ENCODE measurements at regions not wholly inside any gene's neighbourhood (a gene's known extent, or its start where the extent isn't known, plus 50 kb on each side); places are given as distances from the start of the nearest gene placed in this dataset.

DNA sequence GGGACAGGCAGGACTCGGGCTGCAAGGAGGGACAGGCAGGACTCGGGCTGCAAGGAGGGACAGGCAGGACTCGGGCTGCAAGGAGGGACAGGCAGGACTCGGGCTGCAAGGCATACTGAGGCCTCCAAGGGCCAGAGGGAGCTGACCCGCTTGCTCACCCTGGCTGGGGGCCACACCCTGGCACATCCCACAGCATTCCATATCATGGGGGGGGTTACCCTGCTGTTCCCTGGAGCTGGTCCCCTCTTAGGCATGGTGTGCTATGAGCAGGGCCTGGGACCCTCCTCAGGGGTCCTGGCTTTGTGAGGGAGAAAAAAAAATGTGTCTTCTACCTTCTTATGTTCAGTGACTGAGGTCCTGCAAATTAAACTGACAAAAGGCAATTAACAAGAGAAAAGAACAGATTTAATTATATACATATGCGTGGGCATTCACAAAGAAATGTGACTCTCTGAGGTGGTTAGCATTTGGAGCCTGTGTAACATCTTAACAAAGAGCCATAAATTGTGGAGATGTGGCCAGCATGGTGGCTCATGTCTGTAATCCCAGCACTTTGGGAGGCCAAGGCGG is 97.6 kb upstream of the ALDH1A3 start:
- Histone ChIP-seq H3K4me2 (ENCODE audit: insufficient read depth in 1 of 2, low read depth in 2 of 2, low read length in 2 of 2) (no peak overlapping the region), H2BK5ac (ENCODE audit: low read depth, low read length) (peak overlapping the region; percentile 71; the same call in 1 of the 2 replicates), H3K27ac (ENCODE audit: low read depth, low read length) (no peak overlapping the region), H3K18ac (ENCODE audit: extremely low read depth, low read length) (no peak overlapping the region), H2BK15ac (ENCODE audit: low read length) (no peak overlapping the region), H3K36me3 (ENCODE audit: control insufficient read depth in 2 of 4, insufficient read depth in 4 of 4, low read length in 3 of 4) (no peaks in the 10 kb centered on the region), H2AFZ (ENCODE audit: low read length) (no peak overlapping the region), H3K14ac (ENCODE audit: insufficient read length) (no peak overlapping the region), H2AK5ac (ENCODE audit: low read depth, low read length) (no peak overlapping the region), H3K4me1 (replicated peaks in 1 of 4; ENCODE audit: control insufficient read depth in 3 of 4, insufficient read depth in 4 of 4, low read length in 3 of 4) (peaks cover 0 to 6% (median 3%) of the 10 kb centered on the region in 4 experiments; a peak in 1 of 7 replicates), H4K8ac (ENCODE audit: extremely low read depth, insufficient read depth, low read length) (no peak overlapping the region), H3K9ac (replicated peaks in 1 of 4; ENCODE audit: extremely low read depth in 1 of 4, low read depth in 3 of 4, low read length in 3 of 4) (no peak overlapping the region), H3K79me1 (ENCODE audit: low read depth, low read length) (no peaks in the 10 kb centered on the region), H4K91ac (replicated peaks; ENCODE audit: insufficient read length, low read length) (peak overlapping the region; percentile 92), H3K56ac (replicated peaks; ENCODE audit: insufficient read length, low read depth, low read length) (no peak overlapping the region), H3K23me2 (ENCODE audit: low read depth, low read length) (peaks cover 5% of the 10 kb centered on the region; the same call in 1 of the 2 replicates), H2BK12ac (ENCODE audit: low read depth, low read length) (no peak overlapping the region), H3K79me2 (ENCODE audit: control insufficient read depth in 1 of 2, insufficient read depth in 2 of 2, low read length in 2 of 2) (no peaks in the 10 kb centered on the region), H3K27me3 (replicated peaks in 1 of 4; ENCODE audit: control insufficient read depth in 3 of 4, extremely low read depth in 1 of 4, insufficient read depth in 3 of 4, low read length in 3 of 4) (no peaks in the 10 kb centered on the region), H3K23ac (ENCODE audit: insufficient read length) (no peak overlapping the region), H3K4ac (replicated peaks; ENCODE audit: insufficient read length, low read depth, low read length) (no peak overlapping the region), H3K4me3 (ENCODE audit: extremely low read depth in 1 of 4, insufficient read depth in 2 of 4, low read depth in 3 of 4, low read length in 4 of 4) (no peak overlapping the region), H4K5ac (ENCODE audit: insufficient read length, low read depth, low read length) (no peak overlapping the region), H2BK120ac (replicated peaks; ENCODE audit: low read depth, low read length) (no peak overlapping the region), H3K9me3 (ENCODE audit: insufficient read depth in 2 of 2, low read depth in 1 of 2, low read length in 1 of 2) (no peaks in the 10 kb centered on the region; a peak in 1 of 4 replicates), H2BK20ac (ENCODE audit: low read length) (no peak overlapping the region; the same call in 1 of the 2 replicates), H4K20me1 (replicated peaks in 1 of 2; ENCODE audit: control insufficient read depth in 1 of 2, insufficient read depth in 2 of 2, low read length in 2 of 2) (peaks cover 0 to 4% of the 10 kb centered on the region in 2 experiments)
- POLR2A ChIA-PET (ENCODE audit: partially characterized antibody): interaction anchor here (0.6 kb wide), 1 partner anchor 723 kb away, joined by 4 read pairs; no protein-coding TSS in a partner anchor
- 86% methylated on average over 6 of the region's 7 CpGs; no CpG with 5 or more reads in 1 of the 2 experiments for WGBS, 2 experiments (ENCODE audit: extremely low coverage in 1 of 2, insufficient coverage in 1 of 2, insufficient read length in 1 of 2, insufficient replicate concordance in 2 of 2, low coverage in 1 of 2, low lambda C conversion rate in 2 of 2, missing lambda C conversion rate in 1 of 2)
- CTCF ChIA-PET (ENCODE audit: partially characterized antibody): no interaction called here
- peak in 1 of 2 experiments; percentile 17 for DNase-seq (ENCODE audit: low read depth in 1 of 2, low spot score in 2 of 2)
- FAIRE-seq: no peak
- peak; percentile 56 for TF ChIP-seq NANOG (IDR thresholded peaks at IDR 0.05; ENCODE audit: insufficient read depth, low read depth, low read length, poor library complexity, severe bottlenecking)
- TF ChIP-seq GTF2F1 (IDR thresholded peaks at IDR 0.05; ENCODE audit: borderline replicate concordance, low read depth, low read length): no peak
- TF ChIP-seq POU5F1 (IDR thresholded peaks at IDR 0.05; ENCODE audit: low read depth, low read length): peak; percentile 49; the same call in 1 of the 2 replicates
- TF ChIP-seq, protein P1, sequence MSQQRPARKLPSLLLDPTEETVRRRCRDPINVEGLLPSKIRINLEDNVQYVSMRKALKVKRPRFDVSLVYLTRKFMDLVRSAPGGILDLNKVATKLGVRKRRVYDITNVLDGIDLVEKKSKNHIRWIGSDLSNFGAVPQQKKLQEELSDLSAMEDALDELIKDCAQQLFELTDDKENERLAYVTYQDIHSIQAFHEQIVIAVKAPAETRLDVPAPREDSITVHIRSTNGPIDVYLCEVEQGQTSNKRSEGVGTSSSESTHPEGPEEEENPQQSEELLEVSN (IDR thresholded peaks at IDR 0.05): peak; percentile 53; the same call in 1 of the 2 replicates
- no peak for TF ChIP-seq MAFK (IDR thresholded peaks at IDR 0.05; ENCODE audit: low read depth, low read length)

Data from H1 (cell line).